GM21786 (cell line): ENCODE measurements at regions not wholly inside any gene's neighbourhood (a gene's known extent, or its start where the extent isn't known, plus 50 kb on each side); places are given as distances from the start of the nearest gene placed in this dataset.

Source experiments
- ATAC-seq: cut with Tn5 transposase; IDR thresholded peaks from one replicate; pipeline ENCODE4 v1.9.1; 2021; ENCODE audit not compliant: unreplicated experiment

DNA sequence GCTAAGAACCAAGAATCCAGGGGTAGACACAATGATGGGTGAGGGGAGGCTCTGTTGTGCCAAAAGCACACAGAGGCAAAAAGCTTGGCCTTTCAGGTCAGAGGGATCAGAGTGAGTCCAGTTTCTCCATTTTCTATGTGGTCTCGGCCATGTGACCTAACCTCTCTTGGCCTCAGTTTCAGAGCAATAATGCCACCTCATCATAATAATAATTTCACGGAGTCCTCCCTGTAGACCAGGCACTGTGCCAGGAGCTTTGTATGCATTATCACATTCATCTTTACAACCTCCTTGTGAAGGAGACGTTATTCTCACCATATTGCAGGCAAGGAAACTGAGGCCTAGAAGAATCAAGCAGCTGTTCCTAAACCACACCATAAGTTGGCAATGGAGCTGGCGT, 120.2 kb downstream of the WT1 start:
- ATAC-seq: no peak

- no peak for ATAC-seq
Measured at GRCh38 chr11:32316232-32316631, 119.1 kb downstream of the WT1 start.

DNA sequence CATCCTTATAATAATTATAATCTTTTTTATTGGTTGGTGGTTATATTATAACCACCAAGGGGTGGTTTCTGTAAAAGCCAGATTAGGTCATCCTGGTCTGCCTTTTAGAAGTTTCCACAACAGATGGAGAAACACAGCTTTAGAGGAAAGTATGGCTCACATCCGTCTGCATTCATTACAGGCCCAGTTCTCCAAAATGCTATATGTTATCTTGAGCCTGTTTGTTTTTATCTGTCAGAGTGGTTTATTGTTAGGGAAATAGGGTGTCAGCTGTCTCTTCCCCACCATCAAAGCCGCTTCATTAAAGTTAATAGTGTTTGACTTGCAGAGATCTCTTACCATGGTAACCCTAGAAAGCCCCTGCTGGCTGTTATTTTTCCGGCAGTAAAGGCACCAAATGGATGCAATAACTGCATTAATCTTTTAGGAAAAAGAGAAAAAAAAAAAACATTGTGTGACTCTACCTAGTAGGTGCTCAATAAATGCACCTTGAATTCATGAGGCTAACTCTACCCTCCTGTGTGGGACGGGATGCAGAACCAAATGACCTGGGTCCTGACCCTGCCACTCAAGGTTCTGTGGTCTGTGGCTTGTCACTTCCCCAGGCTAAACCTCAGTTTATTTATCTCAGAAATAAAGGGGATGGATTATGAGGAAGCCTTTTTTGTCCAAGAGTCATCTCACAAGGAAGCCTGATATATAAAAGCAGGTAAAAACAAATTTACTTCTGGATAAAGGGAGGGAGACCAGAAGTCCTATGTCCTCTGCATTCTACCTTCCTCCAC, 118.3 kb downstream of the WT1 start:
- ATAC-seq: no peak

GRCh38 chr11:32317643-32318042, 117.7 kb downstream of the WT1 start:
- no peak for ATAC-seq

GRCh38 chr11:32318071-32319055, 117.0 kb downstream of the WT1 start:
- no peak for ATAC-seq

- ATAC-seq: no peak
Measured at GRCh38 chr11:32323814-32324130, 111.6 kb downstream of the WT1 start.

- ATAC-seq: no peak
Measured at GRCh38 chr11:32325187-32325586, 110.2 kb downstream of the WT1 start.

GRCh38 chr11:32325725-32326124, 109.6 kb downstream of the WT1 start:
- ATAC-seq: no peak

DNA sequence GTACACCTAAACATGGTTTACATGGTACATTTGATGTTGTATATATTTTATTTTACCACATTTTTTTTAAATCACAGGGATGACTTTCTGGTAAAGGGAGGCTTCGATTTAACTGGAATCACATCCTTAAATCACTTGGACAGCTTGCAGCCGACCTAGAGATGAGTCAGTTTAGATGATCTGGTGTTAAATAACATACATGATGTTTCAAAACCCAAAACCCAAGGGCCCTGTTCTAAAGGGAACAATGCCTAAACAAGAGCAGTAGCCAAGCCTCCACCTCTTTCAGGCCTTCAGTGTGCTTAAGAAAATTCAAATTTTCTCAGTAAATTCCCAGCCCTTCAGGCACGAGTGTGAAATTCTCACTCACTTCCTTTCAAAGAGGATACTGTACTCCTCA, 108.8 kb downstream of the WT1 start:
- ATAC-seq: no peak

DNA sequence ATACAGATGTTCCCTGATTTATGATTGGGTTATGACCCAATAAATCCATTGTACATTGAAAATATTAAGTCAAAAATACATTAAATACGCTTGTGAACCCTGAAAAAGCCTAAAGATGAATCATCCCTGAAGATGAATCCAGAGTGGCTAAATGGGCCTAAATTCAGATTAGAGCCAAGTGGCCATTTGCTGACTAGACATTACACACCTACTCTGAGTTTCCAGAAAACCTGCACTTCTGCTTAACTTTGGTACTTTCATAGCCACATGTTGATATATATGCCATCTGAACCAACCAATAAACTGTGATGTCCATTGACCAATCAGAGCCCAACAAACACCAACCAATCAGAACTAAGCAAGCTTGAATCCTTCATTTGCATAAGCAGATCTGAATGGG, 106.9 kb downstream of the WT1 start:
- no peak for ATAC-seq

DNA sequence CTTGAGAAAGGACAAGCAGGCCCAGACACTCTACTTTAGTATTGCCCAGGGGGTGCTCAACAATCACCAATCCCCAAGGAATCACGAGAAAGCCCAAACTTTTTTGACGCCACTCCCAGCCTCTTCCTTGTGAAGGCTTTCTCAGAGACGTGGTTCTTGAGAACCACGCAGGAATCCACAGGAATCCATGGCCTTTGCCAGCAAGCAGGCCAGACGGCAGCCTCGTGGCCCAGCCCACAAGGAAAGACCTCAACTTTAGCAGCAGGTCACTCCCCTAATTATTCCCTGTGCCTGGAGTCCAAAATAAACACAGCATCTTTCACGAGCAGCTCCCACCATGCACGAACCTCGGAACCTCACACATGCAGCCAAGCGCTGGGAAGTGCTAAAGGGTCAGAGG, 104.2 kb downstream of the WT1 start:
- ATAC-seq: no peak

GRCh38 chr11:32331792-32332191, 103.5 kb downstream of the WT1 start:
- no peak for ATAC-seq

DNA sequence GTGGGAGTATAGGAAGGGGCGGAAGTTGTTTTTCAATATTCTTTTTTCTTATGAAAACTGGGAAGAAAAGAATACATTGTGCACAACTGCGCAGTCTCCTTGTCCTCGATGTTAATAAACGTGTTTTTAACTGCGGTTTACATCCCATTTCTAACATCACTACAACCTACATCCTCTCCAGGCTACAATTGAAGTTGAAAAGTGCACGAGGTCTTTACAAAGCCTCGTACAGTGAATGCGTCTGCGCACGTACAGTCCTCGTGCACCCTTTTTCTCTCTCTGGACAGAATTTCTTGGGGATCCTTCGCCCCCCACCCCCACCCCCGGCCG, 102.4 kb downstream of the WT1 start:
- ATAC-seq: no peak

DNA sequence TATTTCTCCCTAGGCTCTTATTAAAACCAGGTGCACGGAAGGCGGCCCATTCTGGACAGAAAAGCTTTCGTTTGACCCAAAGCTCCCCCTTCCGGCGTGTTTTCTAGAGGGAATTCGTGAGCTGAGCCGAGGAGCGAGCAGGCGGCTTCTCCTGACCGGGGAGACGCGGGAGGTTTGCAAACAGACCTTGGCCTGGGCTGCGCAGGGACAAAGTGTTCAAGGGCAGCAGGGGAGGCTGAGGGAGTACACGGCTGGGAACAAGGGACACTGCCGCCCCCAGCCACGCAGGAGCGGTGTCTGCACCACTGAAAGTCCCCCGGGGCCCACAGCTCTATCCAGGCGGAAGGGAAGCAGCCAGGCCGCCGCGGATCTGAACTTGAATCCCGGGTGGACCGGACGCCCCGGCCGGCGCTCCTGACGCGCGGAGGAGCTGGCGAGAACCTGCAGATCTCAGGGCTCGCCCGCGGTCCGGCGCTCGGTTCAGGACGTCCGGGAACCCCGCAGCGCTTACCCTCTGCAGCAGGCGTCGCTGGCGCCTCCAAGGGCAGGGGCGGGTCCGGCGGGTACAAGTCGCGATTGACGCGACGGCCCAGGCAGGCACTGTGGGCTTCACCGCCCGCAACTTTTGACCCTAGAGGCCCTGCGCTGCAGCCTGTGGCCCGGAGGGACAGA, 101.9 kb downstream of the WT1 start:
- ATAC-seq: no peak

DNA sequence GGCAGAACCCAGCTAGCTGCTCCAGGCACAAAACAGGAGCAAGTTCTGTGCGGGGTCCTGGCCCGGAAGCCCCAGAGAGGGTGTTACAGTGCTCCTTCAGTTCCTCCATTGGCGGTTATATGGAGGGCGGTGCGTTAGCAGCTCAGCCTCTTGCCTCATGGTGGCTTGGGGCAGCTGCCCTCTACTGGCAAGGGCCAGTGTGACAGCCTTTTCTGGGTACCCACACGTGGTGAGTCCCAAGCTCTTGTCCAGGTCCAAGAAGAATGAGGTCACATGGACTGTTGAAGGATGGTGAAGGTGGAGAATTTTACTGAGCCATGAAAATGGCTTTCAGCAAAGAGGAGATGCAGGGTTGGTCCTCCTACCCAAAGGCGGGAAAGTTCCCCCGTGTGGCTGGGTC, 100.5 kb downstream of the WT1 start:
- no peak for ATAC-seq
